NCI-H1694 (cell line): ENCODE measurements at regions not wholly inside any gene's neighbourhood (a gene's known extent, or its start where the extent isn't known, plus 50 kb on each side); places are given as distances from the start of the nearest gene placed in this dataset.

Experiments
- DNase-seq: peaks from one replicate; lab custom pipeline; 2025; lab: John Stamatoyannopoulos, UW

GRCh38 chr10:58998924-58999713 is 177.3 kb upstream of the PHYHIPL start:
- DNase-seq = no peak

GRCh38 chr10:59000162-59000825 is 176.1 kb upstream of the PHYHIPL start:
- no peak for DNase-seq

GRCh38 chr10:59002011-59002410 is 174.4 kb upstream of the PHYHIPL start:
- no peak for DNase-seq

GRCh38 chr10:59003203-59003602 is 173.2 kb upstream of the PHYHIPL start:
- DNase-seq = no peak

- DNase-seq = no peak
Observed at GRCh38 chr10:59004392-59004791, 172.1 kb upstream of the PHYHIPL start.

GRCh38 chr10:59006511-59007306 is 169.7 kb upstream of the PHYHIPL start:
- no peak for DNase-seq

- no peak for DNase-seq
Observed at GRCh38 chr10:59007307-59008025, 169.0 kb upstream of the PHYHIPL start.

GRCh38 chr10:59008452-59008851 is 168.0 kb upstream of the PHYHIPL start:
- DNase-seq = no peak

GRCh38 chr10:59011972-59012632 is 164.3 kb upstream of the PHYHIPL start:
- no peak for DNase-seq

- no peak for DNase-seq
Observed at GRCh38 chr10:59012839-59013238, 163.6 kb upstream of the PHYHIPL start.

- DNase-seq = no peak
Observed at GRCh38 chr10:59016043-59016442, 160.4 kb upstream of the PHYHIPL start.

- DNase-seq = no peak
Observed at GRCh38 chr10:59018977-59019376, 157.5 kb upstream of the PHYHIPL start.

- DNase-seq = no peak
Observed at GRCh38 chr10:59019603-59020002, 156.8 kb upstream of the PHYHIPL start.

- no peak for DNase-seq
Observed at GRCh38 chr10:59020502-59020901, 155.9 kb upstream of the PHYHIPL start.

- DNase-seq = no peak
Observed at GRCh38 chr10:59025981-59026765, 150.3 kb upstream of the PHYHIPL start.

GRCh38 chr10:59027975-59028655 is 148.3 kb upstream of the PHYHIPL start:
- no peak for DNase-seq

- DNase-seq = no peak
Observed at GRCh38 chr10:59033622-59034021, 142.8 kb upstream of the PHYHIPL start.

GRCh38 chr10:59036311-59037017 is 140.0 kb upstream of the PHYHIPL start:
- DNase-seq = no peak

GRCh38 chr10:59037018-59037389 is 139.4 kb upstream of the PHYHIPL start:
- DNase-seq = no peak

GRCh38 chr10:59037506-59037905 is 138.9 kb upstream of the PHYHIPL start:
- no peak for DNase-seq
